H1 (cell line): ENCODE measurements at regions not wholly inside any gene's neighbourhood (a gene's known extent, or its start where the extent isn't known, plus 50 kb on each side); places are given as distances from the start of the nearest gene placed in this dataset.

Experiments used
- CTCF ChIA-PET: fragments of 300-600 bp; sonication (Branson Sonifier 250); formaldehyde crosslinking; loops from one replicate; lab custom pipeline; 2021; ENCODE audit not compliant: partially characterized antibody; lab: Charles Lee
- POLR2A ChIA-PET: fragments of 300-600 bp; sonication (Branson Sonifier 250); formaldehyde crosslinking; loops from one replicate; lab custom pipeline; 2021; ENCODE audit warnings: inconsistent platforms; ENCODE audit not compliant: partially characterized antibody; lab: Charles Lee
- DNase-seq, 2 experiments: peaks; one replicate each; pipeline versions ENCODE4 v3.0.0 to v3.0.0-alpha.2; 2010 to 2022; ENCODE audit warnings: low spot score in 2 of 2, low read depth in 1 of 2, mixed read lengths in 1 of 2
- FAIRE-seq: peaks from 2 replicates; lab custom pipeline; 2011; peaks lifted over from hg19 to GRCh38; lab: Jason Lieb, UNC
- H2AFZ ChIP-seq: 2 replicates; pipeline ENCODE4 v1.8.1; 2012; ENCODE audit warnings: low read length, inconsistent platforms
- H2AK5ac ChIP-seq: 2 replicates; pipeline ENCODE4 v1.6.1; 2013; ENCODE audit warnings: low read depth, low read length
- H2BK120ac ChIP-seq: replicated peaks from 2 replicates; pipeline ENCODE3; 2013; ENCODE audit warnings: low read depth, low read length, inconsistent platforms
- H2BK12ac ChIP-seq: 2 replicates; pipeline ENCODE4 v1.6.1; 2013; ENCODE audit warnings: low read depth, low read length
- H2BK15ac ChIP-seq: 2 replicates; pipeline ENCODE4 v1.6.1; 2013; ENCODE audit warnings: low read length
- H2BK20ac ChIP-seq: 2 replicates; pipeline ENCODE4 v1.6.1; 2013; ENCODE audit warnings: low read length
- H2BK5ac ChIP-seq: 2 replicates; pipeline ENCODE4 v1.6.1; 2013; ENCODE audit warnings: low read depth, low read length
- H3K14ac ChIP-seq: 2 replicates; pipeline ENCODE4 v1.6.1; 2013; ENCODE audit warnings: inconsistent platforms; ENCODE audit not compliant: insufficient read length
- H3K18ac ChIP-seq: 2 replicates; pipeline ENCODE4 v1.6.1; 2013; ENCODE audit warnings: low read length; ENCODE audit errors: extremely low read depth
- H3K23ac ChIP-seq: 2 replicates; pipeline ENCODE4 v1.6.1; 2013; ENCODE audit warnings: inconsistent platforms; ENCODE audit not compliant: insufficient read length
- H3K23me2 ChIP-seq: 2 replicates; pipeline ENCODE4 v1.6.1; 2013; ENCODE audit warnings: low read depth, low read length
- H3K27ac ChIP-seq: 2 replicates; pipeline ENCODE4 v1.6.1; 2011; ENCODE audit warnings: low read depth, low read length, inconsistent platforms
- H3K27me3 ChIP-seq, 4 experiments: replicated peaks in 1 of 4; 1 replicate in 1 of 4; 2 replicates in 3 of 4; pipeline versions ENCODE4 v1.6.1 to v1.8.1; 2011 to 2013; ENCODE audit warnings: low read length in 3 of 4, mild to moderate bottlenecking in 3 of 4, inconsistent platforms in 2 of 4, mixed read lengths in 2 of 4, moderate library complexity in 1 of 4; ENCODE audit not compliant: control insufficient read depth in 3 of 4, insufficient read depth in 3 of 4; ENCODE audit errors: extremely low read depth in 1 of 4
- H3K36me3 ChIP-seq, 4 experiments: 2 replicates each; pipeline versions ENCODE4 v1.6.1 to v1.8.1; 2011 to 2013; ENCODE audit warnings: mild to moderate bottlenecking in 4 of 4, low read length in 3 of 4, moderate library complexity in 2 of 4, control low read depth in 1 of 4, inconsistent platforms in 1 of 4; ENCODE audit not compliant: insufficient read depth in 4 of 4, control insufficient read depth in 2 of 4
- H3K4ac ChIP-seq: replicated peaks from 2 replicates; pipeline ENCODE3; 2013; ENCODE audit warnings: low read length, low read depth, mixed read lengths, inconsistent platforms; ENCODE audit not compliant: insufficient read length
- H3K4me1 ChIP-seq, 4 experiments: replicated peaks in 1 of 4; 1 replicate in 1 of 4; 2 replicates in 3 of 4; pipeline versions ENCODE4 v1.6.1 to v1.8.1; 2011 to 2013; ENCODE audit warnings: low read length in 3 of 4, inconsistent platforms in 2 of 4, mixed read lengths in 1 of 4; ENCODE audit not compliant: insufficient read depth in 4 of 4, control insufficient read depth in 3 of 4
- H3K4me2 ChIP-seq, 2 experiments: 2 replicates each; pipeline versions ENCODE4 v1.6.1 to v1.8.1; 2011 to 2013; ENCODE audit warnings: low read depth in 2 of 2, low read length in 2 of 2, control low read depth in 1 of 2, inconsistent platforms in 1 of 2, mild to moderate bottlenecking in 1 of 2; ENCODE audit not compliant: insufficient read depth in 1 of 2
- H3K4me3 ChIP-seq, 4 experiments: fragments of 200-600, 300-600 bp in 1 of 4; sonication (generic), shearing (Covaris generic), sonication (Bioruptor Twin) in 1 of 4; 2 replicates each; pipeline versions ENCODE4 v1.5.1 to v1.8.1; 2011 to 2016; ENCODE audit warnings: low read length in 4 of 4, low read depth in 3 of 4, control low read depth in 2 of 4, inconsistent platforms in 2 of 4, mild to moderate bottlenecking in 2 of 4, mixed read lengths in 1 of 4, moderate library complexity in 1 of 4; ENCODE audit not compliant: insufficient read depth in 2 of 4; ENCODE audit errors: extremely low read depth in 1 of 4
- H3K56ac ChIP-seq: replicated peaks from 2 replicates; pipeline ENCODE3; 2013; ENCODE audit warnings: low read depth, mild to moderate bottlenecking, mixed read lengths, low read length, inconsistent platforms; ENCODE audit not compliant: insufficient read length
- H3K79me1 ChIP-seq: 2 replicates; pipeline ENCODE4 v1.6.1; 2013; ENCODE audit warnings: low read depth, low read length, control low read depth
- H3K79me2 ChIP-seq, 2 experiments: 2 replicates each; pipeline versions ENCODE4 v1.6.1 to v1.8.1; 2012 to 2013; ENCODE audit warnings: low read length in 2 of 2, mild to moderate bottlenecking in 2 of 2, inconsistent platforms in 1 of 2; ENCODE audit not compliant: insufficient read depth in 2 of 2, control insufficient read depth in 1 of 2
- H3K9ac ChIP-seq, 4 experiments: replicated peaks in 1 of 4; 1 replicate in 1 of 4; 2 replicates in 3 of 4; pipeline versions ENCODE4 v1.6.1 to v1.8.1; 2011 to 2013; ENCODE audit warnings: low read depth in 3 of 4, low read length in 3 of 4, control low read depth in 2 of 4, mild to moderate bottlenecking in 2 of 4, moderate library complexity in 2 of 4, inconsistent platforms in 1 of 4; ENCODE audit errors: extremely low read depth in 1 of 4
- H3K9me3 ChIP-seq, 2 experiments: 2 replicates each; pipeline versions ENCODE4 v1.6.1 to v1.8.1; 2012 to 2013; ENCODE audit warnings: mild to moderate bottlenecking in 2 of 2, moderate library complexity in 2 of 2, control low read depth in 1 of 2, inconsistent platforms in 1 of 2, low read depth in 1 of 2, low read length in 1 of 2, mixed read lengths in 1 of 2; ENCODE audit not compliant: insufficient read depth in 2 of 2
- H4K20me1 ChIP-seq, 2 experiments: replicated peaks in 1 of 2; 2 replicates each; pipeline versions ENCODE3 to v1.8.1; 2011 to 2013; ENCODE audit warnings: inconsistent platforms in 2 of 2, low read length in 2 of 2, mild to moderate bottlenecking in 1 of 2; ENCODE audit not compliant: insufficient read depth in 2 of 2, control insufficient read depth in 1 of 2
- H4K5ac ChIP-seq: 2 replicates; pipeline ENCODE4 v1.6.1; 2013; ENCODE audit warnings: low read length, low read depth, mixed read lengths, inconsistent platforms; ENCODE audit not compliant: insufficient read length
- H4K8ac ChIP-seq: 2 replicates; pipeline ENCODE4 v1.8.0; 2013; ENCODE audit warnings: mild to moderate bottlenecking, moderate library complexity, low read length, inconsistent platforms; ENCODE audit not compliant: insufficient read depth; ENCODE audit errors: extremely low read depth
- H4K91ac ChIP-seq: replicated peaks from 2 replicates; pipeline ENCODE3; 2013; ENCODE audit warnings: low read length, mixed read lengths, inconsistent platforms; ENCODE audit not compliant: insufficient read length
- BACH1 ChIP-seq: IDR thresholded peaks from 2 replicates; pipeline ENCODE4 v1.6.1; 2012; ENCODE audit warnings: low read length, improper control_type of control experiment
- BRCA1 ChIP-seq: IDR thresholded peaks from 2 replicates; pipeline ENCODE4 v1.6.1; 2012; ENCODE audit warnings: low read depth, low read length, improper control_type of control experiment
- CBX5 ChIP-seq: fragments of 300-800, 300-1000 bp; sonication (generic); IDR thresholded peaks from 2 replicates; pipeline ENCODE4 v1.7.1; 2016; ENCODE audit warnings: antibody characterized with exemption, low read length, low read depth
- CBX8 ChIP-seq: fragments of 300-800, 300-1000 bp; sonication (generic); IDR thresholded peaks from 2 replicates; pipeline ENCODE4 v1.7.1; 2016; ENCODE audit warnings: low read depth, low read length, borderline replicate concordance
- CHD1 ChIP-seq: IDR thresholded peaks from 2 replicates; pipeline ENCODE4 v1.6.1; 2012; ENCODE audit warnings: low read depth, low read length, improper control_type of control experiment
- CHD2 ChIP-seq: IDR thresholded peaks from 2 replicates; pipeline ENCODE4 v1.6.1; 2012; ENCODE audit warnings: low read length, improper control_type of control experiment
- JUN ChIP-seq: IDR thresholded peaks from 2 replicates; pipeline ENCODE4 v1.6.1; 2011; ENCODE audit warnings: low read depth, mild to moderate bottlenecking, improper control_type of control experiment, low read length
- KDM1A ChIP-seq: fragments of 200-600, 300-600 bp; sonication (generic); IDR thresholded peaks from 2 replicates; pipeline ENCODE4 v1.7.1; 2016; ENCODE audit warnings: mild to moderate bottlenecking, low read length, borderline replicate concordance
- MAFK ChIP-seq: IDR thresholded peaks from 2 replicates; pipeline ENCODE4 v1.6.1; 2012; ENCODE audit warnings: low read depth, mild to moderate bottlenecking, improper control_type of control experiment, low read length
- RBBP5 ChIP-seq: IDR thresholded peaks from 2 replicates; pipeline ENCODE4 v1.7.1; 2012; ENCODE audit warnings: low read depth, mild to moderate bottlenecking, inconsistent platforms, low read length, moderate library complexity, borderline replicate concordance
- SAP30 ChIP-seq: fragments of 300-600 bp; sonication (generic); IDR thresholded peaks from 2 replicates; pipeline ENCODE4 v1.7.1; 2012; ENCODE audit warnings: low read length, moderate library complexity, mild to moderate bottlenecking, inconsistent platforms; ENCODE audit not compliant: insufficient read depth, insufficient replicate concordance
- SP2 ChIP-seq: IDR thresholded peaks from 2 replicates; pipeline ENCODE4 v1.6.1; 2012; ENCODE audit warnings: mild to moderate bottlenecking, low read length, inconsistent platforms
- SUZ12 ChIP-seq: fragments of 200-600 bp; sonication (generic); IDR thresholded peaks from 2 replicates; pipeline ENCODE4 v1.6.1; 2012; ENCODE audit warnings: mild to moderate bottlenecking, inconsistent platforms, low read length, moderate library complexity, mixed read lengths
- WGBS, 2 experiments: shearing (Covaris generic) in 1 of 2; methylation state at CpG; one replicate each; pipeline versions ENCODE4 v1.1.6 to v1.1.7; 2013 to 2015; ENCODE audit warnings: low lambda C conversion rate in 2 of 2, mixed read lengths in 2 of 2, inconsistent platforms in 1 of 2, low coverage in 1 of 2, missing lambda C conversion rate in 1 of 2; ENCODE audit not compliant: insufficient replicate concordance in 2 of 2, insufficient coverage in 1 of 2, insufficient read length in 1 of 2; ENCODE audit errors: extremely low coverage in 1 of 2, missing lambda C conversion rate in 1 of 2; 5-methylcytosine and 5-hydroxymethylcytosine counted together

DNA sequence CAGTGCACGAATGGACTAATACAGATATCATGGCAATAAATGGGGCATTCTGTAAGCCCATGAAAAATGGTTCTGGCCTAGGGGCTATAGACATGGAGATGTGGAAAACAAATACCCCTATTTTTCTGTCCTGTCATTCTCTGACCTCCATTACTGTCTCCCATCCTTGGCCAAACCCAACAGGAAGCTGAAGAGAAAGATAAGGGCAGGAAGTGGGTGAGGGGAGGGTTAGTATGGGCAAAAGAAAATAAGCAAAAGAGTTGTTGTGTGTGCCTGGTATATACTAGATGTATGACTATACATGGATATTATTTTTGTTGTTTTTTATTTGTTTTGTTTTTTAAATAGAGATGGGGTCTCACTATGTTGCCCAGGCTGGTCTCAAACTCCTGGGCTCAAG lies 339.3 kb downstream of the PCNX1 start:
- H2BK15ac ChIP-seq, result no peak overlapping the region
- no peak overlapping the region for H3K14ac ChIP-seq
- H3K18ac ChIP-seq, result no peak overlapping the region
- H4K5ac ChIP-seq, result no peak overlapping the region
- H3K4ac ChIP-seq, result no peak overlapping the region
- FAIRE-seq (no peak), DNase-seq (no peak)
- H2BK5ac ChIP-seq, result no peak overlapping the region
- H3K23me2 ChIP-seq, result no peaks in the 10 kb centered on the region
- no peaks in the 10 kb centered on the region for H3K27me3 ChIP-seq
- no peak overlapping the region for H4K91ac ChIP-seq
- TF ChIP-seq CHD1 (no peak), SAP30 (no peak), BRCA1 (no peak), CBX5 (no peak), JUN (no peak), RBBP5 (no peak), SUZ12 (no peak), SP2 (no peak), CBX8 (no peak), KDM1A (no peak), CHD2 (no peak), BACH1 (no peak), MAFK (no peak)
- no peak overlapping the region for H3K4me3 ChIP-seq
- no peak overlapping the region for H3K9ac ChIP-seq
- H4K20me1 ChIP-seq, result no peaks in the 10 kb centered on the region
- H4K8ac ChIP-seq, result no peak overlapping the region
- 79% methylated on average over 1 of the region's 1 CpG; no CpG with 5 or more reads in 1 of the 2 experiments for WGBS, 2 experiments
- H3K4me2 ChIP-seq, result no peak overlapping the region
- H3K4me1 ChIP-seq, result no peaks in the 10 kb centered on the region
- no peak overlapping the region for H3K56ac ChIP-seq
- H2AK5ac ChIP-seq, result no peak overlapping the region
- POLR2A ChIA-PET, result interaction anchor here (0.6 kb wide), 1 partner anchor 198 kb away, joined by 3 read pairs; no protein-coding TSS in a partner anchor
- no peak overlapping the region for H2BK20ac ChIP-seq
- H3K79me1 ChIP-seq, result no peaks in the 10 kb centered on the region
- no peak overlapping the region for H2BK12ac ChIP-seq
- H2AFZ ChIP-seq, result no peak overlapping the region
- CTCF ChIA-PET, result no interaction called here
- H3K9me3 ChIP-seq, result no peaks in the 10 kb centered on the region
- H3K36me3 ChIP-seq, result no peaks in the 10 kb centered on the region
- no peak overlapping the region for H3K23ac ChIP-seq
- no peaks in the 10 kb centered on the region for H3K79me2 ChIP-seq
- no peak overlapping the region for H2BK120ac ChIP-seq
- H3K27ac ChIP-seq, result no peak overlapping the region
